ENCODE measurements at regions not wholly inside any gene's neighbourhood (a gene's known extent, or its start where the extent isn't known, plus 50 kb on each side); places are given as distances from the start of the nearest gene placed in this dataset.

DNA sequence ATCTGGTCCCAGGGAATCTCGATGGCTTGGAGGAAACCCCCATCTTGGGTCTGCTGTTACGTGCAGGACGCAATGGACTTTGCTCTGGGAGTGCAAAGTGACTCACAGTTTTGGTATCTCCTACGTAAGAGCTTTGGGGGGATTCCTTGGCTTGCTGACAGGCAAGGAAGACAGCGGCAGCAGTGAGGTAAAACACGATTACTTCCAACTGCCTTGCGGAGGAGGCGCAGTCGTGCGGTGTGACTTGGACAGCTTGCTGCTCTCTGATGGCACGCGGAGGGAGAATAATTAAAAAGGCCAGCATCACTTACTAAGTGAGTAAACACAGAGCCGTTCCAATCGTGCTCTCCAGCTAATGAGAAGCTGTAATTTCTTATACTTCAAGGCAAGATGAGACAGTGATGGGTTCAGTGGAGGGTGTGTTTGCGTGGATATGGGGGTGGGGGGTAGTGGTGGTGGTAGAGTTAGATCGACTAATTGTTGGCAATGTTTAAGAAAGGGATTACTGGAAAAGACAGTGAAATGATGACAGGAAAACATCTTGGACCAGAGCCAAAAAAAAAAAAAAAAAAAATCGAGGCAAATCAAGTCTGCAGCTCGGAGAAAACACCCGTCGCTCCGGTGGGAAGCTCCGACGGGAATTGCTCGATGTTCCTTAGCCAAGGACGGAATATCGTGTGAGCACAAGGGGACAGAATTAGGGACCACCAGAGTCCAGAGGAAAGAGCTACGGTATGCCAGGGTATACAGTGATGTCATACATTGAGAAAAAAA, 184.8 kb upstream of the ZFHX3 start:
- no peak for DNase-seq

DNA sequence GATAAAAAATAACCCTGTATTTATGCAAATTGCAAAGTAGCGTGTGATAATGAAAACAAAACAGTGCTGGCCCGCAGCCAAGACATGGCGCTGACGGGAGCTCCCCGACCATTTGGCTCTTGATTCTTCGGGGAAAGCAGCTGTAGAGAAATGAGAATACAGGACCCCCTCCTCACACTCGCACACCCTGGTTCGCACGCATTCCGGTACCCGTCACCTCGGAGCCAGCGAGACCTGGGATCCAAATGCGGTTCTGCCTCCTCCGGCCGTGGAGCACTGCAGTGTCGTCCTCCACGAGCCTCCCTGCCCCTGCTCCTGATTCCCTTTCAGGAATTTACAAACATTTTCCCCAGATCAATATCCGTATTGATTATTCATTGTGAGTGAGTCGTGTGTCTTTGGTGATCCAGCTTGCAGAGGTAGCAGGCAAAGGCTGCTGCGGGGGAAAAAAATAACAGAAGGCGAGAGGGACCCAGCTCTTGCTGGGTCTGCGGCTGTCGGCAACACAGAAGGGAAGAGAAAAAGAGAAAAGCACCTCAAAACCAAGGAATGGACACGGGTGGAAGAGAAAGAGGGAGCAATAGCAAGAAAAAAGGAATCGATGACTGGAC, 184.1 kb upstream of the ZFHX3 start:
- no peak for DNase-seq

DNA sequence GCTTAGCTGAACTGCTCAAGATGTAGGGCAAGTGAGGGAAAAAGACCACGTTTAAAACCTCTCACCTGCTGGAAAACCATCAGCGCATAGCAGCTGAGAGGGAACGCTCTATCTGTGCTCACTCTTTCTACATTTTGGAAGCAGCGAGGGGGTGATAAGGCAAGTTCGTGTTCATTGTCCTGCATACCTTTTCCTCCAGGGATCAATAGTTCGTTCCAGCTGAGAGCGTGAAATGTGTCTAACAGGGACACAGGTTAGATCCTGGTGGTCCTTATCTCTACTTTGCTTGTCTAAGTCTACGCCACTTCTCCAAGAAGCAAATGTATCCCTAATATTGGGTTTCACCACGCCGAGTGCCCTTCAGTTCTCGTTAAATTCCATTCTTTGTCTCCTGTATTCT, 183.5 kb upstream of the ZFHX3 start:
- DNase-seq, result no peak

DNA sequence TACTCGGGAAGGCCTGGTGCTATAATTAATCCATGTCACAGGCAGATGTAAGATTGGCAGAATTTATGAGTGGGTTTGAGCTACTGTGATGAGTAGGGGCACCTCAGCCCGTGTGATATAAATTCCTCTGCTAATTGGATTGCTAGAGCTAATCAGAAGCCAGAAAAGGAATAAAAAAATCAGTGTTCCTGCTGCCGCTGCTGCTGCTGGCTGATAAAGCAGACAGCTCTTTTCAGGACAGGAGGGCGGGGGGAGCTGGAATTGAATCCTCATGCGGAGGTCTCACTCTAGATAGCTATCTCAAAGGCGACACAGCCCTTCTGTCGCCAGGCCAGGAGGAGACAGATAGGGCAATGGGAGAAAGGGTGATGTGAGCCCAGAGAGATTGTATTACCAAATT, 182.7 kb upstream of the ZFHX3 start:
- DNase-seq, result no peak

DNA sequence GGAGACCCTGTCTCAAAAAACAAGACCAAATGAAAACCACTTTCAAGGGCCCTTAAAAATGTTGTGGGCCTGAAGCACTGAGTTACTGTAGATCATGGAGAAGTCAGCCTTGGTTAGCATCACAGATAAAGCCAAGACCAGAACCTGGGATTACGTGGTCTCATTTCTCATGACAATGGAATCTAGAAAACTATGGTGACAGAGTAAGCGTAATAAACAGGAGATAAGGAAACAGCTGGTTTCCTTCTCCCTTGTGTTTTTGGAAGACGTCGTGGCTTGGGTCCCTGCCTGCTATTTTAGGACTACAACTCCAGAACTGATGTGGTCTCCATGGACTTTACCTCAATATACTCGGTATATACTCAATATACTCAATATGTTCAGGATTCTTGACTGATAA, 180.7 kb upstream of the ZFHX3 start:
- DNase-seq, result no peak

DNA sequence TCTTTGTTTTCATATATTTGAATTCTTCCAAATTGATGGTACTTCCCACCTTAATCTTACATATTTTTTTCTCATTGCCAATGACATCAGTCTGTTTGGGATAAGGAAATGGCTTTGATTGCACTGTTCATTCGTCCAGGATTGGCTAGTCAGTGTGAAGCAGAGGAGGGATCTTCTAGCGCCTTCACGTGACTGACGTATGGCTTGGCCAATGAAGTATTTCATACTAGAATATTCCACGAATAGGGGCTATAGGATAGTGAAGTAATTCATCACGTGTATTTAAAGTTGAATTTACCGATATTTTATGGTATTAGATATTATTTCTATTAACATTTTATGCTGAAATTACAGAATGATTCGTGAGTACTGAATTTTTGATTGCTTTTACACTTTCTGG, 178.7 kb upstream of the ZFHX3 start:
- DNase-seq, result no peak

DNA sequence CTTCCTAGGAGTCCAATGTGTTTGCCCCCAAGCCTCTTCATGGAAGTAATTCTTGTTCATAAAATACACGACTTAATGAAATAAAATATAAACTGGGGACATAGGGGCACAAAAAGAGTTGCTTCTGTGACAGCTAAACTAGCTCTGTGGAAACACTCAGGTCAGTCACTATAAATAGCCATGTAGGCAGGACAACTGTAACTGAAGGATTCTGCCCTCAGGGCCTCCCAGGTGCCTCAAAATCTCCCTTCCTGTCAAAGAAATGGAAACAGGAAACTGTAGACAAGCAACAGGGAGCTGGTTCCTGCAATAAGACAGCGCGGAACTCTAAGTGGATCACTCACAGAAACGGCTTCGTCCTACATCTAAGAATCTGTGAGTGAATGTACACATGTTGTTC, 178.1 kb upstream of the ZFHX3 start:
- no peak for DNase-seq

DNA sequence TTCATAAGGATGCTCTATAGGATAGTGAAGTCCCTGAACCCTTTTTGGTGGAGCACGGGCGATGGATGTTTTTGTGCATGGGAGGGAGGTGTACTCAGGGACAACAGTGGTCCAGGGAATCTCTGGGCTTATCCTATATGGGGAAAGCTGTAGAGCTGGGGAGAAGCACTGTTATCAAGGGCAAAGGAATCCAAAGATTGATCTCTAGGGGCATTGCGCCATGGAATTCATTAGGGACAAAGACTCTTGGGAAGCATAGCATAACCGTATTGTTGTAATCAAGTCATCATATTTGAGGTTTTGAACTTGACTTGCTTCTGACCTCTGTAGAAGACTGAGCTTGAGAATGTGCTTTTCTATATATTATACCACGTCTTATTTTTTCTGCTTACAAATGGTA, 172.9 kb upstream of the ZFHX3 start:
- no peak for DNase-seq

DNA sequence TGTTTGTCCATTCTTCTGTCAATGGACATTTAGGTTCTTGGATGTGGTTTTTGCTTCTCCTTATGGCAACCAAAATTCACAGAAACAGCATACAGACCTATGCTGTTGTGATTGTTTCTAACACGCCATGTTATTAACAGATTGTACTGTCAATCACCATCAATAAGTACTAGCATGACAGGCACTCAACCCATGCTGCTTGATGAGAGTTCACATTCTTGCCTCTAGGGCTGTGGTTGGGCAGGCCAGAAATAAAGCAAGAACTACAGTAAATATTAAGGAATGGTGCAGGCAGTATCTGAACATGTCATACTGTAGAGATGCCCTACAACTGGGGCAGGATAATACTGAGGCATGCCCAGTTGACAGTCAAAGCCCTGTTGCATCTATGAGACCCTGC, 171.2 kb upstream of the ZFHX3 start:
- DNase-seq, result no peak

DNA sequence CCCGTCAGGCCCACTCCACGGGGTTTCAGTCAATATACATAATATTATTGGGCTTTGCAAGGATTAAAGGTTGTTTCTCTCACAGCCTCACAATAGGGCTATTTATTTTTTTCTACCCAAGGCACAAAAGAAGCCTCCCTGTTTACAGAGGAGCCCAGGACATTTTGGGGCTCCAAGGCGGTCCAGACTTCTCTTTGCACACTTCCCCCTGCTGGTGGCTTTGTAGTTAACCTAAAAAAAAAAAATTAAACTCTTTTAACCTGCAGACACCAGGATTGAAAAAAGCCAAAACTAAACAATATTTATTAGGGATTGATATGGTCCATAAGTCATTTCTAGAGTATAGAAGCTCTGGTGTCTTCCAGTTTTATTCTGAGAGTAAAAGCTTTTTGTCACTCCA, 169.7 kb upstream of the ZFHX3 start:
- DNase-seq, result no peak

DNA sequence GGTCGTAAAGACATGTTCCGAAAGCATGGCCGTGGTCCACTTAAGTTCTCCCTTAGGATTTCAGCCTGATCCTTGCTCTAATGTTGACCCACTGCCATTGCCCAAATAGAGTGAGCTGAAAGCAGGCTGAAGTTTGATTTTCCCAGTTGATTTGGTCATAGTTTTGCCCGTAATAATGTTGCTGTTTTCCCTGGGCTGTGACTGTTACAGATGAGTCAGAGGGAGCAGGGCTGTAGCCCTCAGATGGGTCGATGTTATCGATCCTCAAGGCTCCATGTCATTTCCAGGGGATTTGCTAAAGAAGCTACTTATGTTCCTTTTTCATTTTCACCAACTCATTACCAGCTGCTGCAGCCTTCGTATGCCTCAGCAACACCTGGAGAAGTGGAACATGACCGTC, 169.0 kb upstream of the ZFHX3 start:
- DNase-seq, result no peak

DNA sequence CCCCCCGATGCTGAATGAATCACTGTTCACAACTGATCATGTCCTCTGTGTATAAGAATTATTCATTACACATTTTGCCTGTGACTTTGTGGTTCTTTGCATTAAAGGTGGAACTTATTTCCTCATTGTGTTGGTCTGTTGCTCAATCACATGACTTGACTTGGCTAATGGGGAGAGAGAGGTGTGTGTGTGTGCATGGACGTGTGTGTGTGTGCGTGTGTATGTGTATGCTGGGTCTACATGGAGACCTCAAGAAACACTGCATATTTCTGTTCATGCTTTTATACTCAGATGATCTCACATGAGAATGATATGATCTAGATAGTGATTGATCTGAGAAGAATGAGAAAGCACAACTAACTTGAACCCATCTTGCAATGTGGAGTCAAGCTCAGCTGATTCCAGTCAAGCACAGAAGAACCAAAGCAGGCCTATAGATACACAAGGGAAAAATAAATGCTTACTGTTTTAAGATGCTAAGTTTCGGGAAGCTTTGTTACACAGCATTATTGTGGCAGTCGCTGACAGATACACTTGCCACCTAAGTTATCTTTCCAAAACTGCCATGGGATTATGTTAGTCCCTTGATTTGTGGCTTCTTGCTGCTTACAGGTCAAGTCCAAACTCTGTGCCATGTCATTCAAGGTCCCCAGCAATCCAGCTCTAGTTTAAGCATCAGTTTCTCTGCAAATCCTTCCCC, 167.9 kb upstream of the ZFHX3 start:
- no peak for DNase-seq

DNA sequence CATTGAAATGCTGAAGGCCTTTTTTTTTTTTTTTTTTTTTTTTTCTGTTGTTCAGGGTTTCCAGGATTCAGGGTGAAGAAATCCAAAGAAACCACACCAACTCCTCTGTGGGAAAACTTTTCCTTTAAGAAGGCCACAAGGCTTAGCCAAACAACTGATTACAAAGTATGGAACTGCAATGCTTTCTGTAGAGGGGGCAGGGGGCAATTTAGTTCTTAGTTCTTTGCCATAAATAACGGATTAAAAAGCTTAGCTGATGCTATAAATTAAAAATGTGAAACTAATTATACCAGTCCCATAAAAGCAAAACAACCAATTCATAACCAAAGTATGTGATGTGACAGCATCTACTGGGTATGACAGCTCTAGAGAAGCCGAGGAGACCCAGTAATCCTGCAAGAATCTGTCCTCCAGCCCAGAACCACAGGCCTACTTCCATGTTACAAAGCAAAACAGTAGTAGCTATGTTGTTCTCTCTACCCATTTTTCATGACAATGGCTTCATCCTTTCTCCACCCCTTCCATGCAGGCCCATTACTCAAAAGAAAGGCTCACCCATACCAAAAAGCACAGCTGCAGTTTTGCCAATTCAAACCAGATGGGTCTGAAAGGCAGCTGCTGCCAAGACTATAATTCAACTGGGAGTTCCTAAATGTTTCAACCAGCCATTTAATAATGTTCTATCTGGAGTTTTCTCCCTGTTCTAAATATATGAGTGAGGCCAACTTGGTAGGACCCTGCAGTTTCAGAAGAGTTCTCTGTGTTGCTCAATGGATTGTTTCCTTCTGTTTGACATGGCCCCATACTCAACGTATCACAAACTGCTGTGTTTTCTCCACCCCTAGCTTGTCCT, 167.1 kb upstream of the ZFHX3 start:
- no peak for DNase-seq

DNA sequence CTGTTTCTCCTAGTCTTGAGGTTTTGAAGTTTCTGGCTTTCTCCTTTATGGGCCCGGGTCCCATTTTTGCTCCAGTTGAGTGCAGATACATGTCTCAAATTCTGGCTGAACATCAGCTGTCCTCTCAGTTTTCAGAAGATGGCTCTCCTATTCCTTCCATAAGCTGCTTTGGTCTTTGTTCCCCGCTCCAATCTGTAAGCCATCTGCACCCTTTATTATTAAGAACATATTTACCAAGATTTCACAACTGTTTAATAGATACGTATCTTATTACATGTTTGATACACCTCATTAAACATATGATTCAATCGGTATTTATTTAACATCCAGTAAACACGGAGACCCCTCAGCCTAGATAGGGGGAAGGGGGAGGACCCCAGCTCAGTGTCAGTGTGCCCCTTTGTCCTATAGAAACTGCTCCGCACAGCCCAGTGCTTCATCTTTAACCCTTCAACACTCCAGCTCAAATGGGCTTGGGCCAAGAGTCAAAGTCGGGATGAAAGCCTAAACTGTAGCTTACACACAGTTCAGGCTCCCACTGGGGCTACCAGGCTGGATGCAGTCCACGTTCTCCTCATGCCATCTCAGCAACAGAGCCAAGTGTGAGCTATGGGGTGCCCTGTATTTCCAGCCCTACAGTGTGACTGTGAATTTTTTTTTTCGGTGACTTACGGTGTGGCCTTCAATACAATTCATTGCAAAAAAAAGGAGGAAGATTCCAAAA, 166.0 kb upstream of the ZFHX3 start:
- DNase-seq, result no peak

DNA sequence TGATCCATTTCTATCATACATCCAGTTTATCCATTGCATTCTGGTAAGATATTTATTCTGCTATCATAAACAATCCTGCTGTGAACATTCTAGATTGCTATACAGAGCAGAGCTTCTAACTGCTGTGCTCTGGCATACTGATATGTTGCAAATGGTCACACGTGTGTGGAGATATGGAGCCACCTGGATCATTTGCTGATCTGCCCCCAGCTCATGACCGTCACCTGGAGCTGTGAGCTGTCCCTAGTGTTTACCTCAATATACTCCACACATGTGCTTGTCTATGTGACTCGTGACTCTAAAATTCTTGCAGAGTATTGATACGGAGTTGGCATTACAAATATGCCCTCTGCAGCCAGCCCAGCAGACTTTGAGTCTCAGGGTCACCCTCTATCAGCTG, 164.5 kb upstream of the ZFHX3 start:
- DNase-seq, result no peak

DNA sequence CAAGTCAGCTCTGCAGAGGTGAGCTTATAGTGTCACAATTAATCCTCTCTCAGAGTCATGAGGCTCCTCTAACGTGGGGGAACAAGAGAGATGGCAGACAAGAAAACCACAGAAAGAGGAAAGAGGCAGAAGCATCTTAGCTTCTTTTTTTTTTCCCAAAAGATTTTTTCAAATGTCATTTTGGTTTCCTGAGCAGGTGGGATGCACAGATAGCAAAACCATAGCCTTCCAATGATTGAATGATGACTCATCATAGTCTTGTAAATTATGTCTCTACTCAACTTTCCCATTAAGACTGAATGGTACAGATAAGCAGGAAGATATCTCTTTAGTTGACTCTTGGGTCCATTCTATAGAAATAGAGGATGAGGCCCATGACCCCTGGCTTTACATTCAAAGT, 162.8 kb upstream of the ZFHX3 start:
- DNase-seq, result no peak

DNA sequence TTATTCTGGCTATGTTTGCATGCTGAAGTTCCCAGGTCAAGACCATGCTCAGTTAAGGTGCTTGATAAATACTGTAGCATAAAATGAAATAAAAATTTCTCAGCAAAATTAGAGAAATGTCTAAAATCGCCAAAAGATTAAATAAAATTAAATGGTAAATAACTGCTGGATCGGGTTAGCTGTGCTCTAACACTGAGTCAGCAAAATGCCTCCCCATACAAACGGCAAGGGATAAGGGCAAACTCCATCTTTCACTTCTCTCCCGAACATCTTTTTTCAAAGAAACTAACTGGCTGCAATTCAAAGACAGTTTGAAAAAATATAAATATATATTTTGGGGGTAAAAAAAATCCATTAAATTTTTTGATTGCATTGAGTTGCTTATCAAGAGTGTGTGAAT, 162.2 kb upstream of the ZFHX3 start:
- DNase-seq, result no peak

DNA sequence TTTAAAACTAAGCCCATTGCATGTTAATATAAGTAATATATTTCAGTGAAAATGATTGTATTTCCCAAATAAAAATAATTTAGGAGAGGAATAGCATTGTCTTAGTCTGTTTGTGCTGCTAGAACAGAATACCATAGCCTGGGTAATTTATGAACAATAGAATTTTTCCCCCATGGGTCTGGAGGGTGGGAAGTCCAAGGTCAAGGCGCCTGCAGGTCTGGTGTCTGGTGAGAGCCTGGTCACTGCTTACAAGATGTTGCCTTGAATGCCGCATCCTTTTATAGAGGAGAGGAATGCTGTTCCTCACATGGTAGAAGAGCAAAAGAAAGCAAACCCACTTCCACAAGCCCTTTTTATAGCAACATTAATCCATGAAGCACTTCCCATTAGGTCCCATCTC, 161.3 kb upstream of the ZFHX3 start:
- no peak for DNase-seq

DNA sequence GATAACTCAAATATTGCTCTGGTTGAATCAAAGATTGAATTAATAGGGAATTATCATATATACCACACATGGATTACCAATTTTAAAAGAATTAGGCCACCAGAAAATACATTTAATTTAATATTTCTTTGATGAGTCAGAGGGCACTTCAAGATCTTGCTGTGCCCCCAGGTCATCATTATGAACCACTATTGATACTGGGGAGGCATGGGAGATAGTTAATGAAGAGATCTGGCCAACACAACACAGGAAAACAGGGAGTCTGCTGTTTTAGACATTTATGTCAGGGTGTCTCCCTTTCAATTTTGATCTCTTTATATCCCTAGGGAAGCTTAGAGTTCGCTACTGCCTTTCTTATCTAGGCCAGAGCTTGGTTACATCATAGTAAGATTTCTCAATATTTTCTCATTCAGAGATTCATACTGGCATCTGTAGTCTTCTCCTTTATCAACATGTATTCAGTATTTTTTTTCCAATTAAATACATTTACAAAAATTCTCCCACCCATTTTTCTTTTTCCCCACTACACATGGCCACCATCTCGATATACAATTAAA, 158.3 kb upstream of the ZFHX3 start:
- no peak for DNase-seq

DNA sequence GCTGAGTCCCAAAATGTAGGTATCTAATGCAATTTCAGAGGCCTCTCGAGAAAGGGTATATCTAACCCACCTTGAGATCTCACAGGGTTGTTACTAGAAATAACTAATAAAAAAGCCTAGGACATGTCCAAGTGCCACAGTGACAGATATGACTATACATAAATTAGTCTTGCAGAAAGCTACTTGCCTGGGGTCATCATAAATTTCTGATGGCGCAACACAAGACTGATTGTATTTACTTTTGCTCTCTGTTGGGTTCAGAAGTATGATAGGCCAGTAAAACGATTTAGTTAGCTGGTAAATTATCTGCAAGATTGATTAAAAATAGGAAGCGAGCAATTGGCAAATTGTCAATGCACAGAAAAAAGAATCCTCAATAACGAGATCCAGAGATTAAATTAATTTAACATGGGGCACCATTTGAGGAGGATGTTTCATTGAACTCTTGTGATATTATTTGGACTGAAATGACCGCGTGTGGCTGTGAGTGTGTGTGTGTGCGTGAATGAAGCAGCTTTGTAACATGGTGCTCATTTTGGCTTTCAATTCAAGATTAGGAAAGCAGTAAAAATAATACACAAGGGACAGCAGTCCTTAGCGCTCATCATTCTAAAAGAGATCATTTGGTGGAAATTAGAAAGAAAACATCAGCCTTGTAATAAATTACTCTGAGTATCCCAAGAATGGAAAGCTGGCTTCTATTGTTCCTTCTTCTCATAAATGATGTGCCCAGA, 157.4 kb upstream of the ZFHX3 start:
- DNase-seq, result no peak

DNA sequence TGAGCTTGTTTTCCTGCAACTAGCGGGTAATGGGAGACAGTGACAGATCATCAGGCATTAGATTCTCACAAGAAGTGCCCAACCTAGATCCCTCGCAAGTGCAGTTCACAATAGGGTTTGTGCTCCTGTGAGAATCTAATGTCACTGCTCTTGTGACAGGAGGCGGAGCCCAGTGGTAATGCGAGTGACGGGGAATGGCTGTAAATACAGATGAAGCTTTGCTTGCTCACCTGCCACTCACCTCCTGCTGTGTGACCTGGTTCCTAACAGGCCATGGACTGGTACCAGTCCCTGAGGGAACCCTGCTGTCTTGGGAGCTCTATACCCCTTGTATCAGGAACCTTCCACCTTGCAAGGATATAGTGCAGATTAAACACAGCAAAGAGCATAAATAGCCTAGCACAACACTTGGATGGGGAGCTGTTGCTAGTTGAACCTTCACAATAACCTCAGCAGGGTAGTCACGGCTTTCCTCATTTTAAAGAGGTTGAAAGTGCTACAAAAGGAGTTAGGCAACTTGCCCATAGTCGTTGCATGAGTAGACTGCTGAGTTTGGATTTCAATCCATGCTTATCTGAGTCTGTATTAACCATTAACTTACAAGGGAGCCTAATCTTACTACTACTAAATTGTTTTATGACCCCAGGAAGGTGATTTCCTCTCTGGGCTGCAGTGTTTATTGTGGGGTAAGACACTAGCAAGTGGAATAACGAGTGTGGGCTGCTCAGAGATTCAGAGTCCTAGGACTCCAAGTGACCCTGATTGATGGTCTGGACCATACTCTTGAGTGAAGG, 156.6 kb upstream of the ZFHX3 start:
- no peak for DNase-seq
